HG03175 (cell line): ENCODE measurements at regions not wholly inside any gene's neighbourhood (a gene's known extent, or its start where the extent isn't known, plus 50 kb on each side); places are given as distances from the start of the nearest gene placed in this dataset.

Experiments
- ATAC-seq: cut with Tn5 transposase; IDR thresholded peaks from one replicate; pipeline ENCODE4 v1.9.1; 2021; ENCODE audit warnings: mild to moderate bottlenecking, moderate library complexity; ENCODE audit not compliant: unreplicated experiment

- ATAC-seq: no peak
These were observed 513.2 kb upstream of the NBEA start for GRCh38 chr13:34428911-34429310.

DNA sequence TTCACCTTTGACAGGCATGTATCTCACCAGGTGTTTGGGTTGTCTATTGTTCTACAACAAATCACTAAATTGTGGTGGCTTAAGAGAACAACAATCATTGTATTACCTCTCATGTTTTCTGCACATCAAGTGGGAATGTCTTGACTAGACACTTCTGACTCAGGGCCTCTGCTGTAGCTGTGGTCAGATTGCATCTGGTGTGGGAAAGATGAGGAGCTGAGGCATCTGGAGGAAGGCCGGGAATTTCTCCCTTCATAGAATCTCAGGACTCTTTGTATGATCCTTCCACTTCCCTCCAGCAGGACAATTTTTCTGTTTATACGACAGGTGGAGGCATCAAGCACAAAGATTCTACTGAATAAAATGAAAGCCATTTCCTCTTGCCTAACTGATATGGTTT, 511.8 kb upstream of the NBEA start:
- ATAC-seq: no peak

DNA sequence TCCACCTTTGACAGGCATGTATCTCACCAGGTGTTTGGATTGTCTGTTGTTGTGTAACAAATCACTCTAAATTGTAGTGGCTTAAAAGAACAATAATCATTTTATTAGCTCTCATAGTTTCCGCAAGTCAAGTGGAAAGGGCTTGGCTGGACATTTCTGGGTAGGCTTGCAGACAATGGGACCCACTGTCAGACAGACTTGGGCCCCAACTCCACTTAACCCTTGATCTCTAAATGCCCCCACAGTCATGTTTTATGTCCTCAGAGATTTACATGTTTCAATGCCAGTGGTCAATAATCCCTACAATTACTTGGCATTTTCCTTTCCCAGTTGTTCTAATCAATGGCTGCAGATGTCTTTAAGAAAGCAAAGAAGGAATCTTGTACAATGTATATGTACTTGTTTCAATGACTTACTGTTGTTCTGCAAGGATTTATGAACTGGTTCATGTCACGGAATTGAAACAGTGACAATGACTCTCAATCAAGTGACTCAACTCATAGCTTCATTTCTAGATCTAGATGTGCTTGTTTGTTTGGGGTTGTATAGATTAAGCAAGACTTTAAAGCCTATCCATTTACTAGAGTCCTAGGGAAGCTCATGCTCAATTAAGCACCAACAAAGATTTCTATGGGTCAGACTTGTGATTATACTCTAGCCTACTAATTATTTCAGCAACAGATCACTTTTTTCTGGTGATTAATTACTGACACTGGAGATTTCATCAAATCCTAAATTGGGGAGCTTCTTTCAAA, 510.1 kb upstream of the NBEA start:
- no peak for ATAC-seq

GRCh38 chr13:34435338-34435737, 506.7 kb upstream of the NBEA start:
- no peak for ATAC-seq

GRCh38 chr13:34437873-34438272, 504.2 kb upstream of the NBEA start:
- no peak for ATAC-seq

DNA sequence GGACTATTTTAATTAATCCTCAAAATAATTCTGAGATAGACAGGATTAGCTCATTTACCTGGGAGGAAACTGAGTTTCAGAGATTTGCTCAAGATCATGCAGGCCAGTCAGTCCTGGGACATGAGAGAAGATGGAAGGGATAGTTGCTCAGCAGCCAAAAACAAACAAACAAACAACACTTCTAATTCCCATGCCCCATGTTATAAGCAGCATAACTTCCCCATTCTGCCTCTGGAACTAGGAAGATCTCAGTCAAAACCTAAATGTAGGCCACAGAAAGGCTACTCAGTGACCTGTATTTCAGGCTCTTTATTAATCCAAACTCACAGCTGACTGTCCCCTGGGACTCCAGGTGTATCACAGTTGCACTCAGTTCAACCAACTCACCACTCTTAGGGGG, 489.2 kb upstream of the NBEA start:
- no peak for ATAC-seq

GRCh38 chr13:34458756-34459715, 483.0 kb upstream of the NBEA start:
- no peak for ATAC-seq

- no peak for ATAC-seq
These were observed 482.2 kb upstream of the NBEA start for GRCh38 chr13:34459856-34460255.

DNA sequence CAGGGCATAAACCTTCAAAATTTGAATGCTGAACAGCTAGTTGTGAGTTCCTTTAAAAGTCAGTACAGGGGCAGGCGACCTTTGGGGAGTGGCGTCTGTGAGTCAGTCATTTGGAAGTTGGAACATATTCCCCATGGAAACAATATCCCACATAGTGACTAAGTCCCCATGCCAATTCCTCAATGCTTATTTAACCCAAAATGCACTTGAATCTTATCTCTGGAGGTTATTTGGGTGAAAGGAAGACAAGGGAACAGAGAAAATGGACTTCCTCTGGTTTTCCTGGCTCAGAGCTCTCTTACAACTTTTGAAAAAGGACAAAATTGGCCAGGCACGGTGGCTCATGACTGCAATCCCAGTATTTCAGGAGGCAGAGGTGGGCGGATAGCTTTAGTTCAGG, 479.2 kb upstream of the NBEA start:
- no peak for ATAC-seq

DNA sequence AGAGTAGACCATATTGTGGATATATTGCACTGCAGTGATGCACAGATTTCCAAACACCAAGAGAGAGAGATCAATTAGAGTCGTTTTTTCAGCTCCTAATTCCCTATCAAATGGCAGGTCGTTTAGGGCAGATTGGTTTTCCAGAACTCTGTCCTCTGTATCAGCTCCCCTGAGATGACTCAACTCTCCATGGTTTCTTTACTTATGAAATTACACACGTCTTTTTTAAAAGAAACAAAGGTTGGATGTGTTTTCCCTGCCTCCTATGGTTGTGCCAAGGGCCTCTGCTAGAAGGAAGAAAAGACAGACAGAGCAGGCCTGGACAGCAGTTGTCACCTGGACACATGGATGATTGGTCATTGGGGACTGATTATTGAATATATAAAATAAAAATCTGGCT, 478.1 kb upstream of the NBEA start:
- no peak for ATAC-seq

- ATAC-seq: no peak
These were observed 476.6 kb upstream of the NBEA start for GRCh38 chr13:34465423-34465922.

DNA sequence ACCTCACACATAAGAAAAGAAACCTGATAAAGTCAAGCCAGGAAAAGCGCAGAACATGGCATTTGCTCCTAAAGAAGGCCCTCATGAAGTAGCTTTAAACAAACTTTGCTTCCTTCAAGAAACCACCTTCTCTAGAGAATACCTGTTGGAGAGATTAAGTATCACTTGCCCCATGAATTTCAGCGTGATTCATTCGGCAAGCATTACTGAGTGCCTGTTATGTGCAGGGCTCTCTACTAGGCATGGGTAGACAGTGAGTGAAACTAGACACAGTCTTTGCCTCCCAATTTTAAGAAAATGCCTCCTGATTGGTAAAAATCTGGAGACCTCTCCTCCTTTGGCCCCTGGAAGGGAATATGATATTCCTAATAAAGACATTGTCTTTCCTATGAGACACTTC, 475.8 kb upstream of the NBEA start:
- no peak for ATAC-seq

DNA sequence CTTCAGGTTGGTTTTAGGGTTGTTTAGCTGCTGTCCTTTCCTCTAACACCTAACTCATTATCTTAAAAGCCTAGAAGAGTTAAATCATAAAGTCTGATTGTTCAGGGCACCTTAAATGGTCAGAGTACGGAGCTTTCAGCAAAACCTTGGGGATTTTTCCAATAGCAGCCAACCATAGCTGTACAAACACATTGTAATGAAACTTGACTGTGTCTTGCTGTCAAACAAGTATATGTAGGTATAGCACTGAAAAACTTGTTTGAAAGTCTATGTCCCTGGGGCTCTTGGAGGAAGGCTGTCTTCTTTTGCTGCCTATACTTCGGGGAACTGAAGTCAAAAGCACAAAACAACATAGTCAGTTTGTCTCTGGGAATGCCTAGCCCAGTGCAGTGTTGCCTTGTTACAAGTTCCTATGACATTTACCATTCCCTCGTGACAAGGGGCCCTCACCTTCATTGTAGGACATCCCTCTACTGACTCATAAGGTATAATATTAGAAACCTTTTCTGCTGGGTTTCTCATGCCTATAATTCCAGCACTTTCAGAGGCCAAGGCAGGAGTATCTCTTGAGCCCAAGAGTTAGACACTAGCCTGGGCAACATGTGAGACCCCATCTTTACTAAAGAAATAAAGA, 474.5 kb upstream of the NBEA start:
- no peak for ATAC-seq

GRCh38 chr13:34469196-34469986, 472.7 kb upstream of the NBEA start:
- ATAC-seq: no peak

- no peak for ATAC-seq
These were observed 467.7 kb upstream of the NBEA start for GRCh38 chr13:34474187-34474868.

DNA sequence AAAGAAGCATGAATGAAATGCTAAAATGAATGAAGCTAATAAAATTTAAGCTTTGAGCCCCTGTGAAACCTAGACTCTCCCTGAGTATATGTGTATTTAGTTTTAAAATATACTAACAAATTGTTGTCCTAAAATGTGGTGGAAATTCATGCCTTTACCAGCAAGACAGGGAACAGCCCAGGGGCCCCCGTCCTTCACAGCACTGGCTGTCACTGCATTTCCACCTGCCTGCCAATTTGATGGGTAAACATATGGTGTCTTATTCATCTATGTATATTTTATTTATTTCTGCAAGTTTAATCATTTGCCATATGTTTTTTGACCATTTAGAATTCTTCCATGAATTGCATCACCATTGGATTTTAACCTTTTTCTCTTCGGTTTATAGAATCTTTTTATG, 463.7 kb upstream of the NBEA start:
- no peak for ATAC-seq

DNA sequence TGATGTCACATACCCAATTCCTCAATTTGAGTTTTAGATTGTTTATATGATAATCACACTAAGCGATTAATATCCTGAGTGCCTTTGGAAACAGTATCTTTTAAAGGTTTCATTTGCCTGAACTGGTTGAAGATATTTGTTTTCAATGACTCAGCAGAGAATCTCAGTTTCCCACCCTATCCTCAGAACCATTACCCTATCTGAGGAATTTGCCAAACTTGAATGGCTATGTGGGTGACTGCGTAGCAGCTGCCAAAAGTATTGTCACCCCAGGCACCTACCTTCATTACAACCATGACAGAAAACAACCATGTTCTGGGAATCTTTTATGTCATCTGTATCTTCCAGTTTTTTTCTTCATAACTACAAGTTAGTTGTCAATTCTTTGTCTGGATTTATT, 440.1 kb upstream of the NBEA start:
- no peak for ATAC-seq

DNA sequence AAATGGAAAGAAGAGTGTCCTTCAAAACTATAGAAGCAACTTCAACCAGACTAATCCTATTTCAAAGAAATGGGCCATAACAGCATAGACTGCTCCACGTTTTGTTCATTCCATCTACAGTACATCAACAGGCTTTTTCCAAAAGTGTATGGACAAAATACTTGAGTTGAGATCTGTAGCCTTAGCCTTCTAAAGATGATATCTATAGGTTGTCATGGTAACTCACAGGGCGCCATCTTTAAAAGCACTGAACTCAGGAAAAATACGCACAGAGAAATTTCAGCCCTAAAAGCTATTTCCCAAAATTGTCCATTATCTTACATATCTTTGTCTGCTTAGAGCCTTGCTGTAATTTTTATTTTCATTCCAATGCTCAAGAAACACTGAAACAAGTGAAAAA, 439.4 kb upstream of the NBEA start:
- no peak for ATAC-seq

GRCh38 chr13:34506796-34507195, 435.3 kb upstream of the NBEA start:
- ATAC-seq: no peak

- ATAC-seq: no peak
These were observed 434.4 kb upstream of the NBEA start for GRCh38 chr13:34507630-34508029.
